Stomach (tissue), 8 donors: ENCODE measurements at regions not wholly inside any gene's neighbourhood (a gene's known extent, or its start where the extent isn't known, plus 50 kb on each side); places are given as distances from the start of the nearest gene placed in this dataset.

Experiments used
- DNase-seq, 2 donors: peaks; one replicate each; pipeline versions ENCODE4 v3.0.0 to v3.0.0-alpha.2; 2013 to 2019
- H3K27ac ChIP-seq, 5 donors: fragments of 200-600 bp in 4 of 5; sonication (generic) in 4 of 5; one replicate each; pipeline ENCODE4 v1.5.1; 2013 to 2019; ENCODE audit warnings: mild to moderate bottlenecking in 1 of 5, moderate library complexity in 1 of 5
- H3K27me3 ChIP-seq, 3 donors: fragments of 200-600 bp; sonication (generic); one replicate each; pipeline ENCODE4 v1.5.1; 2017 to 2019; ENCODE audit warnings: mixed run types in 1 of 3
- H3K36me3 ChIP-seq, 4 donors: fragments of 200-600 bp; sonication (generic); 1 replicate in 3 of 4; 2 replicates in 1 of 4; pipeline ENCODE4 v1.5.1; 2016 to 2019
- H3K4me1 ChIP-seq, 4 donors: fragments of 200-600 bp; sonication (generic); one replicate each; pipeline ENCODE4 v1.5.1; 2016 to 2019
- H3K4me3 ChIP-seq, 4 donors: fragments of 200-600 bp; sonication (generic) in 3 of 4; one replicate each; pipeline ENCODE4 v1.5.1; 2016 to 2019; ENCODE audit warnings: mild to moderate bottlenecking in 1 of 4
- H3K9me3 ChIP-seq, 4 donors: fragments of 200-600 bp; sonication (generic); one replicate each; pipeline ENCODE4 v1.5.1; 2016 to 2019
- CTCF ChIP-seq, 7 experiments: fragments of 450-650 bp in 4 of 7; fragments of 200-600 bp in 3 of 7; sonication (generic) in 3 of 7; IDR thresholded peaks; one replicate each; pipeline ENCODE4 v1.5.1; 2016 to 2019; ENCODE audit warnings: antibody characterized with exemption in 7 of 7, control low read depth in 2 of 7, mild to moderate bottlenecking in 1 of 7
- EP300 ChIP-seq: sonication (generic); formaldehyde crosslinking; IDR thresholded peaks from one replicate; pipeline ENCODE4 v1.6.1; 2017; ENCODE audit warnings: antibody characterized with exemption
- POLR2A ChIP-seq, 4 donors: fragments of 450-650 bp; IDR thresholded peaks; one replicate each; pipeline ENCODE4 v1.6.1; 2016; ENCODE audit warnings: antibody characterized with exemption in 4 of 4, control low read depth in 2 of 4, mild to moderate bottlenecking in 1 of 4, moderate library complexity in 1 of 4
- POLR2AphosphoS5 ChIP-seq, 3 donors: sonication (generic); formaldehyde crosslinking; IDR thresholded peaks; one replicate each; pipeline ENCODE4 v1.6.1; 2016; ENCODE audit warnings: antibody characterized with exemption in 3 of 3
- WGBS, 5 donors: extraction: QIAGEN DNeasy Blood & Tissue Kit in 3 of 5; methylation state at CpG; one replicate each; pipeline versions ENCODE4 v1.1.5 to v1.1.7; 2013 to 2018; 5-methylcytosine and 5-hydroxymethylcytosine counted together
- intact Hi-C: fragments of 100-400 bp; cut with DNase I; formaldehyde crosslinking; loops from one replicate; pipeline ENCODE4 v1.15.1; 2023; ENCODE audit warnings: low total_unique reads
- donor health status: healthy with polysubstance abuse.
- donor health status: Bipolar disorder and iron deficiency.
- donor health status: healthy.

DNA sequence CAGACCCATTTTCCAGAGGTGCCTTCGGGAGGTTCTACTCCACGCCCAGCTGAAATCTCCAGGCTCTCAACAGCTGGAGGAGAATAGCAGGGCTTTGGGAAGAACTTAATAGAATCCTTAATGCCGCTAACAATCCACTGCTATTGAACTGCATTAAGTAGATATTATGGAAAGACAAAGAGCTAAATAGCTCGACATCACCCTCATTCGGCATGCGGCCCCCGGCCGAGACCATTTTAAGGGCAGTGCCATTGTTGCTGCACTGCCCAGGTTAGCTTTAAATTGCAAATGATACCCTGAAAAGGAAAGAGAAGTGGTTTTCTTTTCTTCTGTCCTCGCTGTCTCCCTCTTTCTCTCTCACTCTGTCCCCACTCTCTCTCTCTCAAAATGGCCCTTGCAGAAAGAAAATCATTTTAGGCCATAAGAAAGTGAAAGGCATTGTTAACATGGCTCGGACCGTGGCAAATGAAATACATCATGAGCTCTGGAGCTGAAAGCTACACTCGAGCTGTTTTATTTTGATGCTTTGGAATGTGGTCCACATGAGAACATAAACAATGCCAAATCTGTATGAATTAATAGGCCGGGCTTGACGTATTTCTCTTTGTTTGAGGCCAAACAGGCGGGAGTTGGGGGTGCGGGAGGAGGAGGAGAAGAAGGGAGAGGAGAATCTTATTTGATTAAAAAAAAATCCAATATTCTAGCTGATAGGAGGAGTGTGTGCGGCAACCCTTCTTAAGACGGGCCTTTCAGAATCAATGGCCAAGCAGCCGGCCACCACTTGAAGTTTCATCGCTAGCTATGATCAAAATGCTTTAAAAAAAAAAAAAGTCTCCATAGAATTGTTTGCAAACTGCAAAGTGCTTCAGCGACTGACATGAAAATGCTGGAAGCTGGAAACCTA, 298.8 kb upstream of the IRX3 start:
- no peak overlapping the region for H3K27ac ChIP-seq
- H3K4me1 ChIP-seq = no peaks in the 10 kb centered on the region
- intact Hi-C loops = no loop called here
- no peak overlapping the region for H3K4me3 ChIP-seq
- no peaks in the 10 kb centered on the region for H3K36me3 ChIP-seq
- no peak for DNase-seq
- 73 to 78% (median 76%) methylated on average over 20 to 21 of the region's 21 CpGs for WGBS, 5 donors
- H3K27me3 ChIP-seq = no peaks in the 10 kb centered on the region
- no peaks in the 10 kb centered on the region for H3K9me3 ChIP-seq
- no peak for TF ChIP-seq POLR2AphosphoS5 (IDR thresholded peaks at IDR 0.05)
- TF ChIP-seq POLR2A (IDR thresholded peaks at IDR 0.05) = no peak
- TF ChIP-seq CTCF (IDR thresholded peaks at IDR 0.05) = no peak
- TF ChIP-seq EP300 = no peak

- H3K27ac ChIP-seq = no peak overlapping the region
- no peak overlapping the region for H3K4me3 ChIP-seq
- 53 to 60% (median 56%) methylated on average over 3 of the region's 3 CpGs for WGBS, 5 donors
- H3K4me1 ChIP-seq = no peaks in the 10 kb centered on the region
- no peaks in the 10 kb centered on the region for H3K27me3 ChIP-seq
- TF ChIP-seq POLR2A (IDR thresholded peaks at IDR 0.05) (no peak), EP300 (no peak)
- no peak for DNase-seq
- no peaks in the 10 kb centered on the region for H3K36me3 ChIP-seq
- intact Hi-C loops = no loop called here
- H3K9me3 ChIP-seq = no peaks in the 10 kb centered on the region
These were observed 297.5 kb upstream of the IRX3 start for GRCh38 chr16:54584121-54584520.

- 77 to 90% (median 85%) methylated on average over 4 to 11 of the region's 11 CpGs for WGBS, 5 donors
- Histone ChIP-seq H3K27ac (no peak overlapping the region), H3K36me3 (no peaks in the 10 kb centered on the region), H3K4me3 (no peak overlapping the region), H3K27me3 (peaks cover 0 to 11% (median 0%) of the 10 kb centered on the region in 3 donors), H3K4me1 (no peaks in the 10 kb centered on the region), H3K9me3 (no peaks in the 10 kb centered on the region)
- TF ChIP-seq EP300 (no peak), POLR2A (IDR thresholded peaks at IDR 0.05) (no peak), CTCF (IDR thresholded peaks at IDR 0.05) (no peak), POLR2AphosphoS5 (IDR thresholded peaks at IDR 0.05) (no peak)
- DNase-seq = no peak
- intact Hi-C loops = no loop called here
These were observed 296.2 kb upstream of the IRX3 start for GRCh38 chr16:54582631-54583250.

- no peak for DNase-seq
- Histone ChIP-seq H3K27me3 (peaks cover 0 to 25% (median 0%) of the 10 kb centered on the region in 3 donors), H3K4me1 (no peaks in the 10 kb centered on the region), H3K27ac (no peak overlapping the region), H3K36me3 (no peaks in the 10 kb centered on the region), H3K4me3 (no peak overlapping the region), H3K9me3 (no peaks in the 10 kb centered on the region)
- intact Hi-C loops = no loop called here
- TF ChIP-seq CTCF (IDR thresholded peaks at IDR 0.05) (no peak), POLR2AphosphoS5 (IDR thresholded peaks at IDR 0.05) (no peak), EP300 (no peak), POLR2A (IDR thresholded peaks at IDR 0.05) (no peak)
- 68 to 83% (median 79%) methylated on average over 2 of the region's 2 CpGs for WGBS, 5 donors
These were observed 292.6 kb upstream of the IRX3 start for GRCh38 chr16:54579106-54579728.
